Epidermal melanocyte (primary cell): ENCODE measurements at regions not wholly inside any gene's neighbourhood (a gene's known extent, or its start where the extent isn't known, plus 50 kb on each side); places are given as distances from the start of the nearest gene placed in this dataset.

Source experiments
- DNase-seq: peaks from one replicate; pipeline ENCODE4 v3.0.0; 2011; ENCODE audit warnings: low spot score; ENCODE audit not compliant: insufficient read length

GRCh38 chr17:65446043-65446442 lies 115.4 kb downstream of the AXIN2 start:
- DNase-seq, result no peak

GRCh38 chr17:65444049-65444448 lies 117.4 kb downstream of the AXIN2 start:
- no peak for DNase-seq

- no peak for DNase-seq
Measured at GRCh38 chr17:65442691-65443090, 118.8 kb downstream of the AXIN2 start.

- DNase-seq, result no peak
Measured at GRCh38 chr17:65442250-65442649, 119.2 kb downstream of the AXIN2 start.

GRCh38 chr17:65441053-65441605 lies 120.3 kb downstream of the AXIN2 start:
- DNase-seq, result no peak

- no peak for DNase-seq
Measured at GRCh38 chr17:65438708-65439294, 122.6 kb downstream of the AXIN2 start.

- DNase-seq, result no peak
Measured at GRCh38 chr17:65438173-65438572, 123.3 kb downstream of the AXIN2 start.

- no peak for DNase-seq
Measured at GRCh38 chr17:65436871-65437270, 124.6 kb downstream of the AXIN2 start.

- no peak for DNase-seq
Measured at GRCh38 chr17:65434878-65435277, 126.6 kb downstream of the AXIN2 start.

- DNase-seq, result no peak
Measured at GRCh38 chr17:65434251-65434650, 127.2 kb downstream of the AXIN2 start.

- DNase-seq, result no peak
Measured at GRCh38 chr17:65433592-65433991, 127.9 kb downstream of the AXIN2 start.

GRCh38 chr17:65433157-65433556 lies 128.3 kb downstream of the AXIN2 start:
- no peak for DNase-seq

GRCh38 chr17:65431116-65431515 lies 130.3 kb downstream of the AXIN2 start:
- no peak for DNase-seq

GRCh38 chr17:65430209-65430833 lies 131.1 kb downstream of the AXIN2 start:
- no peak for DNase-seq

- DNase-seq, result no peak
Measured at GRCh38 chr17:65423346-65424140, 137.9 kb downstream of the AXIN2 start.

- no peak for DNase-seq
Measured at GRCh38 chr17:65418622-65419021, 142.8 kb downstream of the AXIN2 start.

- DNase-seq, result no peak
Measured at GRCh38 chr17:65417406-65418221, 143.8 kb downstream of the AXIN2 start.

- no peak for DNase-seq
Measured at GRCh38 chr17:65415991-65416390, 145.5 kb downstream of the AXIN2 start.

GRCh38 chr17:65413390-65413789 lies 148.1 kb downstream of the AXIN2 start:
- no peak for DNase-seq

- no peak for DNase-seq
Measured at GRCh38 chr17:65409381-65409780, 152.1 kb downstream of the AXIN2 start.

GRCh38 chr17:65408050-65408449 lies 153.4 kb downstream of the AXIN2 start:
- no peak for DNase-seq
